Astrocyte of the cerebellum (primary cell): ENCODE measurements at regions not wholly inside any gene's neighbourhood (a gene's known extent, or its start where the extent isn't known, plus 50 kb on each side); places are given as distances from the start of the nearest gene placed in this dataset.

Experiments
- DNase-seq: peaks from one replicate; pipeline ENCODE4 v3.0.0-alpha.2; 2011; ENCODE audit warnings: low read depth
- H3K4me3 ChIP-seq: 2 replicates; pipeline ENCODE4 v1.5.1; 2011; ENCODE audit warnings: mild to moderate bottlenecking, low read depth, low read length, moderate library complexity
- CTCF ChIP-seq: IDR thresholded peaks from 2 replicates; pipeline ENCODE4 v1.5.1; 2012; ENCODE audit warnings: low read length, low read depth, moderate library complexity, mild to moderate bottlenecking; ENCODE audit errors: missing control alignments
- in situ Hi-C: cut with HindIII; loops from 2 replicates; pipeline ENCODE4 v1.10.0; 2017; ENCODE audit warnings: low sequenced_read_pairs

GRCh38 chr10:3428826-3429225 is 256.2 kb upstream of the PITRM1 start:
- no peak for DNase-seq
- no peak for TF ChIP-seq CTCF
- in situ Hi-C loops: no loop called here
- H3K4me3 ChIP-seq: no peak overlapping the region

GRCh38 chr10:3427950-3428354 is 255.4 kb upstream of the PITRM1 start:
- in situ Hi-C loops: no loop called here
- DNase-seq: no peak
- H3K4me3 ChIP-seq: no peak overlapping the region
- TF ChIP-seq CTCF: no peak

- in situ Hi-C loops: no loop called here
- no peak overlapping the region for H3K4me3 ChIP-seq
- TF ChIP-seq CTCF: no peak
- no peak for DNase-seq
These were observed 254.8 kb upstream of the PITRM1 start for GRCh38 chr10:3427347-3427746.

- in situ Hi-C loops: no loop called here
- H3K4me3 ChIP-seq: no peak overlapping the region
- peak; percentile 78 for DNase-seq
- TF ChIP-seq CTCF: no peak
These were observed 253.7 kb upstream of the PITRM1 start for GRCh38 chr10:3426190-3426845.

GRCh38 chr10:3425716-3426115 is 253.1 kb upstream of the PITRM1 start:
- in situ Hi-C loops: no loop called here
- no peak for TF ChIP-seq CTCF
- no peak for DNase-seq

GRCh38 chr10:3425261-3425660 is 252.7 kb upstream of the PITRM1 start:
- no peak for TF ChIP-seq CTCF
- in situ Hi-C loops: no loop called here
- DNase-seq: no peak
- H3K4me3 ChIP-seq: no peak overlapping the region

More at GRCh38 chr10:3425716-3426115, 253.1 kb upstream of the PITRM1 start:
- no peak overlapping the region for H3K4me3 ChIP-seq
